Vagina (tissue), 2 donors: ENCODE measurements at regions not wholly inside any gene's neighbourhood (a gene's known extent, or its start where the extent isn't known, plus 50 kb on each side); places are given as distances from the start of the nearest gene placed in this dataset.

Experiments
- DNase-seq, 2 donors: peaks; one replicate each; pipeline ENCODE4 v3.0.0-alpha.2; 2017; ENCODE audit errors: extremely low spot score in 2 of 2
- H3K27ac ChIP-seq: fragments of 200-600 bp; sonication (generic); one replicate; pipeline ENCODE4 v1.5.1; 2019
- H3K27me3 ChIP-seq: fragments of 200-600 bp; sonication (generic); one replicate; pipeline ENCODE4 v1.5.1; 2019
- H3K36me3 ChIP-seq, 2 donors: fragments of 200-600 bp; sonication (generic); one replicate each; pipeline ENCODE4 v1.5.1; 2017 to 2019
- H3K4me1 ChIP-seq: fragments of 200-600 bp; sonication (generic); one replicate; pipeline ENCODE4 v1.5.1; 2019
- H3K4me3 ChIP-seq, 2 donors: fragments of 200-600 bp; sonication (generic); 1 replicate in 1 of 2; 2 replicates in 1 of 2; pipeline ENCODE4 v1.5.1; 2016 to 2019
- H3K9me3 ChIP-seq: fragments of 200-600 bp; sonication (generic); one replicate; pipeline ENCODE4 v1.5.1; 2019
- POLR2A ChIP-seq, 2 donors: fragments of 450-650 bp; IDR thresholded peaks; one replicate each; pipeline ENCODE4 v1.6.1; 2017; ENCODE audit warnings: antibody characterized with exemption in 2 of 2, mild to moderate bottlenecking in 2 of 2, moderate library complexity in 2 of 2
- POLR2AphosphoS5 ChIP-seq, 2 donors: sonication (generic); formaldehyde crosslinking; IDR thresholded peaks; one replicate each; pipeline ENCODE4 v1.9.0; 2017; ENCODE audit warnings: antibody characterized with exemption in 2 of 2, mild to moderate bottlenecking in 2 of 2, low read depth in 1 of 2; ENCODE audit not compliant: insufficient read depth in 1 of 2
- intact Hi-C: fragments of 100-400 bp; cut with DNase I; formaldehyde crosslinking; loops from one replicate; pipeline ENCODE4 v1.15.1; 2023
- TF ChIP-seq, protein P1 (sequence below), 3 experiments: fragments of 450-650 bp in 2 of 3; fragments of 200-600 bp in 1 of 3; sonication (generic) in 1 of 3; IDR thresholded peaks; one replicate each; pipeline ENCODE4 v1.5.1; 2017 to 2019; ENCODE audit warnings: antibody characterized with exemption in 3 of 3, mild to moderate bottlenecking in 2 of 3, moderate library complexity in 2 of 3

DNA sequence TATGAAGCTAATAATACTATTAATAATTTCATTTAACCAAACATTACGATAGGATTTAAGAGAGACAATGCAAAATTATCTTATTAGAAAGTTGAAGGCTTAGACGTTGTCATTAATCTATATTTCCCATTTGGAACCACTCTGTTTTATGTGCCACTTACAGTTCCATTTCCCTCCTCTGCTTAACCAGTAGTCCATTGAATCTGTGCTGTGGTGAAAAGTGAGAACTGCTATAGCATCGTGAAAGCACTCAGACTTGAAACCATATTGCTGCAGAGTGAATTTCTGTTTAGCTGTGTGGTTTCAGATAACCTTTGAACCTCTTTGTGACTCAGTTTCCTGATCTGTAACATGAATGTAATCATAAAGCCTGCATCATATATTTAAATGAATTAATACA lies 2304.5 kb downstream of the MAT2B start:
- H3K27ac ChIP-seq: no peak overlapping the region
- no peaks in the 10 kb centered on the region for H3K9me3 ChIP-seq
- no peak for DNase-seq
- TF ChIP-seq POLR2AphosphoS5 (IDR thresholded peaks at IDR 0.05; ENCODE audit: insufficient read depth in 1 of 2, low read depth in 1 of 2) (no peak), POLR2A (IDR thresholded peaks at IDR 0.05) (no peak)
- TF ChIP-seq, protein P1, sequence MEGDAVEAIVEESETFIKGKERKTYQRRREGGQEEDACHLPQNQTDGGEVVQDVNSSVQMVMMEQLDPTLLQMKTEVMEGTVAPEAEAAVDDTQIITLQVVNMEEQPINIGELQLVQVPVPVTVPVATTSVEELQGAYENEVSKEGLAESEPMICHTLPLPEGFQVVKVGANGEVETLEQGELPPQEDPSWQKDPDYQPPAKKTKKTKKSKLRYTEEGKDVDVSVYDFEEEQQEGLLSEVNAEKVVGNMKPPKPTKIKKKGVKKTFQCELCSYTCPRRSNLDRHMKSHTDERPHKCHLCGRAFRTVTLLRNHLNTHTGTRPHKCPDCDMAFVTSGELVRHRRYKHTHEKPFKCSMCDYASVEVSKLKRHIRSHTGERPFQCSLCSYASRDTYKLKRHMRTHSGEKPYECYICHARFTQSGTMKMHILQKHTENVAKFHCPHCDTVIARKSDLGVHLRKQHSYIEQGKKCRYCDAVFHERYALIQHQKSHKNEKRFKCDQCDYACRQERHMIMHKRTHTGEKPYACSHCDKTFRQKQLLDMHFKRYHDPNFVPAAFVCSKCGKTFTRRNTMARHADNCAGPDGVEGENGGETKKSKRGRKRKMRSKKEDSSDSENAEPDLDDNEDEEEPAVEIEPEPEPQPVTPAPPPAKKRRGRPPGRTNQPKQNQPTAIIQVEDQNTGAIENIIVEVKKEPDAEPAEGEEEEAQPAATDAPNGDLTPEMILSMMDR (IDR thresholded peaks at IDR 0.05): no peak
- H3K36me3 ChIP-seq: no peaks in the 10 kb centered on the region
- no peaks in the 10 kb centered on the region for H3K27me3 ChIP-seq
- H3K4me1 ChIP-seq: no peaks in the 10 kb centered on the region
- intact Hi-C loops: no loop called here
- H3K4me3 ChIP-seq: no peak overlapping the region

GRCh38 chr5:165829504-165829903 lies 2324.1 kb downstream of the MAT2B start:
- intact Hi-C loops: no loop called here

DNA sequence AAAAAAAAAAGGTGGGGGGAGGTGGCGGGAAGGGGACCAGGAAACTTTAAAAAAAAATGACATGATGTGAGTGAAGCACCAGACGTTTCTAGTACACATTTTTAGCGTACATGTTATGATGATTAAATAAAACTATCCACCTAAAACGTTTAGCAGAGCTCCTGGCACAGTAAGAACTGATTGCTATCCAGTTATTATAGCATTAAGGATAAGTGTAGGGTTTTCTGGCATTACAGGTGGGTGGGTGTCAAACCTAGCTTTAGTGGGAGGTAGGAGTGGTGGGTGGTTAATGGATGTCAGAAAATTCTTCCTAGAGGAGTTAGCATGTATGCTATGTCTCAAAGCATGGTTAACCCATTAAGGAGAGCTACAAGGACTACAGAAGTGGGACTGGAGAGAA lies 2329.5 kb downstream of the MAT2B start:
- DNase-seq: no peak
- Histone ChIP-seq H3K36me3 (no peaks in the 10 kb centered on the region), H3K27me3 (no peaks in the 10 kb centered on the region), H3K27ac (no peak overlapping the region), H3K4me1 (no peaks in the 10 kb centered on the region), H3K4me3 (no peak overlapping the region), H3K9me3 (no peaks in the 10 kb centered on the region)
- intact Hi-C loops: no loop called here
- TF ChIP-seq, protein P1 (IDR thresholded peaks at IDR 0.05): no peak
- TF ChIP-seq POLR2AphosphoS5 (IDR thresholded peaks at IDR 0.05; ENCODE audit: insufficient read depth in 1 of 2, low read depth in 1 of 2): no peak
- TF ChIP-seq POLR2A (IDR thresholded peaks at IDR 0.05): no peak

More at GRCh38 chr5:165829504-165829903, 2324.1 kb downstream of the MAT2B start:
- H3K9me3 ChIP-seq: no peaks in the 10 kb centered on the region
- no peak for TF ChIP-seq POLR2A (IDR thresholded peaks at IDR 0.05)
- TF ChIP-seq, protein P1 (IDR thresholded peaks at IDR 0.05): no peak
- TF ChIP-seq POLR2AphosphoS5 (IDR thresholded peaks at IDR 0.05; ENCODE audit: insufficient read depth in 1 of 2, low read depth in 1 of 2): no peak
- no peak overlapping the region for H3K27ac ChIP-seq
- H3K4me3 ChIP-seq: no peak overlapping the region
- no peaks in the 10 kb centered on the region for H3K27me3 ChIP-seq
- DNase-seq: no peak
- H3K36me3 ChIP-seq: no peaks in the 10 kb centered on the region
- H3K4me1 ChIP-seq: no peaks in the 10 kb centered on the region

DNA sequence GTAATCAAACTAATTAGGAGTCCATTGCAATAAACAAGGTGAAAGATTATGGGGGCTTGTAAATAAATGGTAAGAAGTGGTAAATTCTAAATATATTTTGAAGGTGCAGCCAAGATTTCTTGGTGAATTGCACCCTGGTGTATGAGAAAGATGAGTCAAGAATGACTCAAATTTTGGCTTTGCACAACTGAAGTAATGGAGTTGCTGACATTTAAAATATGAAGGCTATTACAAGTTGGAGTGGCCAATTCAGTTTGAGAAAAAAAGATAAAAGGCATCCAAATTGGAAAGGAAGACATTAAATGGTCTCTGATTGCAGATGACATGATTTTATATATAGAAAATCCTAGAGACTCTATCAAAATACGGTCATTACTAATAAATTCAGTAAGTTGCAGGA lies 2330.6 kb downstream of the MAT2B start:
- no peaks in the 10 kb centered on the region for H3K9me3 ChIP-seq
- intact Hi-C loops: no loop called here
- DNase-seq: no peak
- H3K4me3 ChIP-seq: no peak overlapping the region
- no peak overlapping the region for H3K27ac ChIP-seq
- H3K4me1 ChIP-seq: no peaks in the 10 kb centered on the region
- TF ChIP-seq POLR2A (IDR thresholded peaks at IDR 0.05): no peak
- TF ChIP-seq, protein P1 (IDR thresholded peaks at IDR 0.05): no peak
- TF ChIP-seq POLR2AphosphoS5 (IDR thresholded peaks at IDR 0.05; ENCODE audit: insufficient read depth in 1 of 2, low read depth in 1 of 2): no peak
- H3K36me3 ChIP-seq: no peaks in the 10 kb centered on the region
- no peaks in the 10 kb centered on the region for H3K27me3 ChIP-seq

DNA sequence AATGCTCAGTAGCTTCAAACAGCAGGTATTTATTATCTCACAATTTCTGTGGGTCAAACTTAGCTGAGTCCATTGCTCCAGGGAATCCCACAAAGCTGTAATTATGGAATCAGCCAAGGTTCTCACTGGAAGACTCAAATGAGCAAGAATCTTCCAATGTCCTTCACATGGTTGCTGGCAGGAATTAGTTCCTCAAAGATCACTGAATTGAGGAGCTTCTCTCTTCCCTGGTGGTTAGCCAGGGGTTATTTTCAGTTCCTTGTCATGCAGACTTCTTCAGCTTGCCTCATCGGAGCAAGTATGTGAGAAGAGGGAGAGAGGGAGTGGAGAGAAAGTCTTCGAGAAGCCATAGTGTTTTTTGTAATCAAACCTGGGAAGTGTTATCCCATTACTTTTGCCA lies 2331.9 kb downstream of the MAT2B start:
- no peak for DNase-seq
- TF ChIP-seq POLR2AphosphoS5 (IDR thresholded peaks at IDR 0.05; ENCODE audit: insufficient read depth in 1 of 2, low read depth in 1 of 2): no peak
- TF ChIP-seq POLR2A (IDR thresholded peaks at IDR 0.05): no peak
- TF ChIP-seq, protein P1 (IDR thresholded peaks at IDR 0.05): no peak
- intact Hi-C loops: no loop called here
- Histone ChIP-seq H3K4me3 (no peak overlapping the region), H3K27me3 (no peaks in the 10 kb centered on the region), H3K27ac (no peak overlapping the region), H3K36me3 (no peaks in the 10 kb centered on the region), H3K4me1 (no peaks in the 10 kb centered on the region), H3K9me3 (no peaks in the 10 kb centered on the region)
